Prostate gland (tissue), 2 donors: ENCODE measurements at regions not wholly inside any gene's neighbourhood (a gene's known extent, or its start where the extent isn't known, plus 50 kb on each side); places are given as distances from the start of the nearest gene placed in this dataset.

ENCODE experiments used
- DNase-seq: peaks from one replicate; pipeline ENCODE4 v3.0.0-alpha.2; 2019; ENCODE audit warnings: low spot score
- H3K27ac ChIP-seq, 2 donors: fragments of 200-600 bp; sonication (generic); 2 replicates each; pipeline ENCODE4 v1.5.1; 2017 to 2019
- H3K27me3 ChIP-seq: fragments of 200-600 bp; sonication (generic); replicated peaks from 2 replicates; pipeline ENCODE4 v1.5.1; 2019; ENCODE audit not compliant: insufficient read depth
- H3K36me3 ChIP-seq, 2 donors: fragments of 200-600 bp; sonication (generic); 1 replicate in 1 of 2; 2 replicates in 1 of 2; pipeline versions ENCODE4 v1.5.1 to v1.8.1; 2017 to 2019
- H3K4me1 ChIP-seq: fragments of 200-600 bp; sonication (generic); replicated peaks from 2 replicates; pipeline ENCODE4 v1.5.1; 2019
- H3K4me3 ChIP-seq, 2 donors: fragments of 200-600 bp; sonication (generic); 2 replicates each; pipeline ENCODE4 v1.5.1; 2017 to 2019
- H3K9me3 ChIP-seq: fragments of 200-600 bp; sonication (generic); 2 replicates; pipeline ENCODE4 v1.5.1; 2017
- POLR2A ChIP-seq: fragments of 450-650 bp; IDR thresholded peaks from one replicate; pipeline ENCODE4 v1.6.1; 2016; ENCODE audit warnings: antibody characterized with exemption, mild to moderate bottlenecking
- POLR2AphosphoS5 ChIP-seq: sonication (generic); formaldehyde crosslinking; IDR thresholded peaks from one replicate; pipeline ENCODE4 v1.6.1; 2017; ENCODE audit warnings: antibody characterized with exemption
- WGBS: methylation state at CpG from one replicate; pipeline ENCODE4 v1.1.5; 2018; 5-methylcytosine and 5-hydroxymethylcytosine counted together
- intact Hi-C: fragments of 100-400 bp; cut with DNase I; formaldehyde crosslinking; loops from one replicate; pipeline ENCODE4 v1.14.2; 2022
- TF ChIP-seq, protein P1 (sequence below), 4 experiments: fragments of 200-600 bp in 2 of 4; fragments of 450-650 bp in 2 of 4; sonication (generic) in 2 of 4; IDR thresholded peaks; 1 replicate in 3 of 4; 2 replicates in 1 of 4; pipeline ENCODE4 v1.5.1; 2016 to 2019; ENCODE audit warnings: antibody characterized with exemption in 4 of 4, mild to moderate bottlenecking in 2 of 4, moderate library complexity in 2 of 4

- TF ChIP-seq POLR2A (no peak), POLR2AphosphoS5 (no peak)
- TF ChIP-seq, protein P1, sequence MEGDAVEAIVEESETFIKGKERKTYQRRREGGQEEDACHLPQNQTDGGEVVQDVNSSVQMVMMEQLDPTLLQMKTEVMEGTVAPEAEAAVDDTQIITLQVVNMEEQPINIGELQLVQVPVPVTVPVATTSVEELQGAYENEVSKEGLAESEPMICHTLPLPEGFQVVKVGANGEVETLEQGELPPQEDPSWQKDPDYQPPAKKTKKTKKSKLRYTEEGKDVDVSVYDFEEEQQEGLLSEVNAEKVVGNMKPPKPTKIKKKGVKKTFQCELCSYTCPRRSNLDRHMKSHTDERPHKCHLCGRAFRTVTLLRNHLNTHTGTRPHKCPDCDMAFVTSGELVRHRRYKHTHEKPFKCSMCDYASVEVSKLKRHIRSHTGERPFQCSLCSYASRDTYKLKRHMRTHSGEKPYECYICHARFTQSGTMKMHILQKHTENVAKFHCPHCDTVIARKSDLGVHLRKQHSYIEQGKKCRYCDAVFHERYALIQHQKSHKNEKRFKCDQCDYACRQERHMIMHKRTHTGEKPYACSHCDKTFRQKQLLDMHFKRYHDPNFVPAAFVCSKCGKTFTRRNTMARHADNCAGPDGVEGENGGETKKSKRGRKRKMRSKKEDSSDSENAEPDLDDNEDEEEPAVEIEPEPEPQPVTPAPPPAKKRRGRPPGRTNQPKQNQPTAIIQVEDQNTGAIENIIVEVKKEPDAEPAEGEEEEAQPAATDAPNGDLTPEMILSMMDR (IDR thresholded peaks at IDR 0.05), result no peak
- intact Hi-C loops, result no loop called here
Measured at GRCh38 chr5:166341740-166342337, 1949.6 kb upstream of the WWC1 start.

GRCh38 chr5:166342402-166342801 is 1949.0 kb upstream of the WWC1 start:
- 96% methylated on average over 3 of the region's 3 CpGs for WGBS
- Histone ChIP-seq H3K27ac (no peak overlapping the region), H3K4me1 (no peaks in the 10 kb centered on the region), H3K27me3 (no peaks in the 10 kb centered on the region), H3K36me3 (no peaks in the 10 kb centered on the region), H3K9me3 (no peaks in the 10 kb centered on the region), H3K4me3 (no peak overlapping the region)
- TF ChIP-seq POLR2A (no peak), POLR2AphosphoS5 (no peak)
- TF ChIP-seq, protein P1 (IDR thresholded peaks at IDR 0.05), result no peak
- no peak for DNase-seq
- intact Hi-C loops, result no loop called here

More at GRCh38 chr5:166341740-166342337, 1949.6 kb upstream of the WWC1 start:
- no peak for DNase-seq
- WGBS, result 75% methylated on average over 5 of the region's 5 CpGs
- Histone ChIP-seq H3K4me1 (no peaks in the 10 kb centered on the region), H3K36me3 (no peaks in the 10 kb centered on the region), H3K27me3 (no peaks in the 10 kb centered on the region), H3K27ac (no peak overlapping the region), H3K4me3 (no peak overlapping the region), H3K9me3 (no peaks in the 10 kb centered on the region)

DNA sequence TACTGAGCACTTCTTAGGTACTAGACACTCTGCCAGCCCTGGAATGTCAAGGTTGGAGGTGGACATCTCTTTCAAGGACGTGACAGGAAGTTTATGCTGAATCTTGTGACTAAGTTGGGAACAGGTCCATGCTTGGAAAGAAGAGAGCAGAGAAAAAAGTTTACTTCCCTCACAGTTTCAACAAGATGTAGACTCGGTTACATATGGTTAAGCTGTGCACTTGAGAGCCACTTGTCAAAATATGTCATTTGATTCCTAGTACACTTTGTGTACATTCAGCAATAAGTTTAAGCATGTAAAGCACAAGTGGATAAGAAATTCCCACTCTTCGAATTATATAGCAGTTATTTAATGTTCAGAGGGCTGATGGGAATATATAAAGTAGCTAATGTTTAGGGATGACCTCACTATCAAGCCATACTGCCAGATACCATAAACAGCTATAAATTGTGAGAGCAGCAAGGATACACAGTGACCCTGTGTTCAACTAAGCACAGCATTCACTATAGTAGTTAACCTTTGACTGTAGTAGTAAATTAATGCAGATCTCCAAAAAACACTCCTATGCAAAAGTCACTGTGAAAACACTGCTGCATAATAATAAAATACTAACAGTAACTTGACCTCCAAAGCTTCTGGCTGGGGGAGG is 1944.6 kb upstream of the WWC1 start:
- Histone ChIP-seq H3K9me3 (no peaks in the 10 kb centered on the region), H3K27me3 (no peaks in the 10 kb centered on the region), H3K4me1 (no peaks in the 10 kb centered on the region), H3K36me3 (no peaks in the 10 kb centered on the region), H3K27ac (no peak overlapping the region), H3K4me3 (no peak overlapping the region)
- WGBS, result 37% methylated on average over 3 of the region's 3 CpGs
- no peak for DNase-seq
- TF ChIP-seq POLR2A (no peak), POLR2AphosphoS5 (no peak)
- TF ChIP-seq, protein P1 (IDR thresholded peaks at IDR 0.05), result no peak
- intact Hi-C loops, result no loop called here

DNA sequence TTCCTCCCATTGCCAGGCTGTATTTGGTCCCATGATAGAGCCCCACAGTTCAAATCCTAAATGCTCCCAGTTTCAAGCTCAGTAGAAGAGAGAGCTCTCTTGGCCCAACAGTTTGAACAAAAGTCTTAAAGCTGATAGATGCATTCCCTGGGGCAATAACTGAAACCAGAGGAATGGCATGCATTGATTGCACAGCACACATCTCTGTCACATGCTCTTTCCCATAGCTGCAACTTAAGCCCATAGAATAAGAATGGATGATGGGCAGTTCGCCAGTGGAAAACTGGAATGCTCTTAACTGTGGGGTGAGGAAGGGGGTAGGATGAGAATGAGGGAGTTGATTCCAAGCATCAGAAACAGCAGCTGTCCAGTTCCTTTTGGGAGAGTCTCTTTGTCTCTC is 1942.4 kb upstream of the WWC1 start:
- Histone ChIP-seq H3K36me3 (no peaks in the 10 kb centered on the region), H3K27me3 (no peaks in the 10 kb centered on the region), H3K4me1 (no peaks in the 10 kb centered on the region), H3K9me3 (no peaks in the 10 kb centered on the region), H3K27ac (no peak overlapping the region), H3K4me3 (no peak overlapping the region)
- intact Hi-C loops, result no loop called here
- no peak for DNase-seq
- WGBS, result 47% methylated on average over 1 of the region's 1 CpG
- TF ChIP-seq POLR2A (no peak), POLR2AphosphoS5 (no peak)
- TF ChIP-seq, protein P1 (IDR thresholded peaks at IDR 0.05), result no peak

DNA sequence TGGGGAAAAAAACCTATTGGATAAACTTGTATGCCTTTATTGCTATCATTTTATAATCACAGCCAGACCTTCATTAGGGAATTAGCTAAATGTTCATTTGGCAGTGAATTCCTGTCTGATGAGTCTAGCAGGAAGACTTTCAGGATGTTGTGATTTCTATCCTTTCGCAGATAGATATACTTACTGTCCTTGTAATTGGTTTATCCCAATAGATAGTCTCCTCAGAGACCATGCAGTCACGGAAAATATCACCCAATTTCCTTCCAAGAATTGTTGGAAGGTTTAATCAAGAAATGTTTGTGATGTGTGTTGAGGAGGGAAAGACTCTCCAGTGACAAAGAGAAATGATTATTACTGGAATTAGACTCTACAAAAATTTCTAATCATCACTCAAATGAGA is 1937.9 kb upstream of the WWC1 start:
- Histone ChIP-seq H3K4me3 (no peak overlapping the region), H3K36me3 (no peaks in the 10 kb centered on the region), H3K27me3 (no peaks in the 10 kb centered on the region), H3K9me3 (no peaks in the 10 kb centered on the region), H3K27ac (no peak overlapping the region), H3K4me1 (no peaks in the 10 kb centered on the region)
- DNase-seq, result no peak
- TF ChIP-seq POLR2AphosphoS5, result no peak
- TF ChIP-seq POLR2A, result no peak
- TF ChIP-seq, protein P1 (IDR thresholded peaks at IDR 0.05), result no peak
- intact Hi-C loops, result no loop called here
- 74% methylated on average over 2 of the region's 2 CpGs for WGBS
